Upper lobe of left lung (tissue), 4 donors: ENCODE measurements at regions not wholly inside any gene's neighbourhood (a gene's known extent, or its start where the extent isn't known, plus 50 kb on each side); places are given as distances from the start of the nearest gene placed in this dataset.

Experiments
- POLR2AphosphoS5 ChIP-seq, 2 donors: sonication (generic); formaldehyde crosslinking; IDR thresholded peaks; one replicate each; pipeline ENCODE4 v1.5.1; 2017; ENCODE audit warnings: antibody characterized with exemption in 2 of 2
- TF ChIP-seq, protein P1 (sequence below), 6 experiments: fragments of 450-650 bp in 4 of 6; fragments of 200-600 bp in 2 of 6; sonication (generic) in 2 of 6; IDR thresholded peaks; one replicate each; pipeline ENCODE4 v1.5.1; 2016 to 2019; ENCODE audit warnings: antibody characterized with exemption in 6 of 6

DNA sequence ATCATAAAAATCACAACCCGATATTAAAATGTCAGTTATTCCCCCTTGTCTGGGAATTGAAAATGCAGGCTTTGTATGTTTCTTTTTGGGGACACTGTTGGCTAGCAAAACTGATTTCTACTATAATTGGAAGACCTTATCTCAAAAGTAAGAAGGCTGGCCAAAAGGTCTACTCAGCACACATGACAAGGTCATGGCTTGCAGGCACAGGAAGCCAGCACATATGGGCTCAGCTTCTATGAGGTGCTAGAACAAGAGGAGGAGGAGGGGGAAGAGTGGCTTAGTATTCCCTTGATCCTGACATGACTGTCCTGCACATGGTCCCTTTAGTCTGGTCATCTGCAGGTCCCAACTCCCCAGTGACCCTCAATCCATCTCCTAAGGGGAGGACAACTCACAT is 681.2 kb downstream of the SQOR start:
- TF ChIP-seq, protein P1, sequence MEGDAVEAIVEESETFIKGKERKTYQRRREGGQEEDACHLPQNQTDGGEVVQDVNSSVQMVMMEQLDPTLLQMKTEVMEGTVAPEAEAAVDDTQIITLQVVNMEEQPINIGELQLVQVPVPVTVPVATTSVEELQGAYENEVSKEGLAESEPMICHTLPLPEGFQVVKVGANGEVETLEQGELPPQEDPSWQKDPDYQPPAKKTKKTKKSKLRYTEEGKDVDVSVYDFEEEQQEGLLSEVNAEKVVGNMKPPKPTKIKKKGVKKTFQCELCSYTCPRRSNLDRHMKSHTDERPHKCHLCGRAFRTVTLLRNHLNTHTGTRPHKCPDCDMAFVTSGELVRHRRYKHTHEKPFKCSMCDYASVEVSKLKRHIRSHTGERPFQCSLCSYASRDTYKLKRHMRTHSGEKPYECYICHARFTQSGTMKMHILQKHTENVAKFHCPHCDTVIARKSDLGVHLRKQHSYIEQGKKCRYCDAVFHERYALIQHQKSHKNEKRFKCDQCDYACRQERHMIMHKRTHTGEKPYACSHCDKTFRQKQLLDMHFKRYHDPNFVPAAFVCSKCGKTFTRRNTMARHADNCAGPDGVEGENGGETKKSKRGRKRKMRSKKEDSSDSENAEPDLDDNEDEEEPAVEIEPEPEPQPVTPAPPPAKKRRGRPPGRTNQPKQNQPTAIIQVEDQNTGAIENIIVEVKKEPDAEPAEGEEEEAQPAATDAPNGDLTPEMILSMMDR (IDR thresholded peaks at IDR 0.05): no peak
- no peak for TF ChIP-seq POLR2AphosphoS5 (IDR thresholded peaks at IDR 0.05)
